Epithelial cell of proximal tubule (primary cell): ENCODE measurements at regions not wholly inside any gene's neighbourhood (a gene's known extent, or its start where the extent isn't known, plus 50 kb on each side); places are given as distances from the start of the nearest gene placed in this dataset.

Source experiments
- DNase-seq: peaks from one replicate; pipeline ENCODE4 v3.0.0-alpha.2; 2011; ENCODE audit warnings: low read depth
- H3K4me3 ChIP-seq: 2 replicates; pipeline ENCODE4 v1.5.1; 2011; ENCODE audit warnings: low read depth, mild to moderate bottlenecking, low read length
- TF ChIP-seq, protein P1 (sequence below): conservative IDR thresholded peaks from 2 replicates; pipeline ENCODE4 v1.5.1; 2012; ENCODE audit warnings: low read depth, mild to moderate bottlenecking, low read length

DNA sequence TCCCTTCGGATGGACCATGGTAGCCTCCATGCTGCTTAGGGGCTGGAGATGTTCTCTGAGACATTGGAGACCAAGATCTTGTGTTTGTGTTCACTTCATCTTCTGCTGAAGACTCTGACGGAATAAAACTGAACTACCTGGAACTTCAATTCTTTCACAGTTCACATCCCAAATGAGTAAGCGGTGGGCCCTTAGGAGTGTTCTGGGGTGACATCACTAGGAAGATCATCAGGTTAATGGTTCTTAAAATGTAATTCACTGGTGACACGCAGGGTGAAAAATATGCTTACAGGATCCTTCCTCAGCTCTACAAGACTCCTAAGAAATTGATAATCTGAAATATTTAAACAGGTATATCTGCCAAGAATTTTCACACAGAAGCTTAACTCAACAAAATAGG is 561.5 kb downstream of the SEMA5A start:
- TF ChIP-seq, protein P1, sequence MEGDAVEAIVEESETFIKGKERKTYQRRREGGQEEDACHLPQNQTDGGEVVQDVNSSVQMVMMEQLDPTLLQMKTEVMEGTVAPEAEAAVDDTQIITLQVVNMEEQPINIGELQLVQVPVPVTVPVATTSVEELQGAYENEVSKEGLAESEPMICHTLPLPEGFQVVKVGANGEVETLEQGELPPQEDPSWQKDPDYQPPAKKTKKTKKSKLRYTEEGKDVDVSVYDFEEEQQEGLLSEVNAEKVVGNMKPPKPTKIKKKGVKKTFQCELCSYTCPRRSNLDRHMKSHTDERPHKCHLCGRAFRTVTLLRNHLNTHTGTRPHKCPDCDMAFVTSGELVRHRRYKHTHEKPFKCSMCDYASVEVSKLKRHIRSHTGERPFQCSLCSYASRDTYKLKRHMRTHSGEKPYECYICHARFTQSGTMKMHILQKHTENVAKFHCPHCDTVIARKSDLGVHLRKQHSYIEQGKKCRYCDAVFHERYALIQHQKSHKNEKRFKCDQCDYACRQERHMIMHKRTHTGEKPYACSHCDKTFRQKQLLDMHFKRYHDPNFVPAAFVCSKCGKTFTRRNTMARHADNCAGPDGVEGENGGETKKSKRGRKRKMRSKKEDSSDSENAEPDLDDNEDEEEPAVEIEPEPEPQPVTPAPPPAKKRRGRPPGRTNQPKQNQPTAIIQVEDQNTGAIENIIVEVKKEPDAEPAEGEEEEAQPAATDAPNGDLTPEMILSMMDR, result no peak
- no peak for DNase-seq
- H3K4me3 ChIP-seq, result no peak overlapping the region
